ENCODE measurements at regions not wholly inside any gene's neighbourhood (a gene's known extent, or its start where the extent isn't known, plus 50 kb on each side); places are given as distances from the start of the nearest gene placed in this dataset.

DNA sequence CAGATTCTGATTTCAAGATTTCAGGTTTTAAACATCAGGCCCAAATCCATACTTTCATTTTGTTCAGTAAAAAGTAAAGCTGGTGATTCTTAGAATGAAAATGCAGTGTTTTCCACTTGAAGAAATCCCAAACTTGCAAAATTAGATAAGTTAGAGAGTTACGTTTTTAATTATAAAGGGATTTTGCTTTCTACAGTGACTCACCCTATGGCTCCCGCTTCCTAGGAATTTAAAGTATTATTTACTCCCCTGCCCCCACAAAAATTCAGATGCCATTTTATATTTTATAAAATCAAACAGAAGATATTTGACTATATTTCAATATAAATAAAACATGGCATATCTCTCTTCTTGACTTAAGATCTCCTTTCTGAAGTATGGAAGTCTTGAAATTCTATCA, 402.9 kb downstream of the ZSWIM6 start (continued):
- TF ChIP-seq ZNF8 (CRISPR knock-in tag; IDR thresholded peaks at IDR 0.05) (no peak), PATZ1 (CRISPR knock-in tag; IDR thresholded peaks at IDR 0.05; ENCODE audit: borderline replicate concordance) (no peak), GLIS3 (CRISPR knock-in tag; IDR thresholded peaks at IDR 0.05) (no peak), ZNF565 (CRISPR knock-in tag; conservative IDR thresholded peaks at IDR 0.05; ENCODE audit: low read depth) (no peak), CSDC2 (CRISPR knock-in tag; IDR thresholded peaks at IDR 0.05) (no peak)
- TF ChIP-seq, protein P1, sequence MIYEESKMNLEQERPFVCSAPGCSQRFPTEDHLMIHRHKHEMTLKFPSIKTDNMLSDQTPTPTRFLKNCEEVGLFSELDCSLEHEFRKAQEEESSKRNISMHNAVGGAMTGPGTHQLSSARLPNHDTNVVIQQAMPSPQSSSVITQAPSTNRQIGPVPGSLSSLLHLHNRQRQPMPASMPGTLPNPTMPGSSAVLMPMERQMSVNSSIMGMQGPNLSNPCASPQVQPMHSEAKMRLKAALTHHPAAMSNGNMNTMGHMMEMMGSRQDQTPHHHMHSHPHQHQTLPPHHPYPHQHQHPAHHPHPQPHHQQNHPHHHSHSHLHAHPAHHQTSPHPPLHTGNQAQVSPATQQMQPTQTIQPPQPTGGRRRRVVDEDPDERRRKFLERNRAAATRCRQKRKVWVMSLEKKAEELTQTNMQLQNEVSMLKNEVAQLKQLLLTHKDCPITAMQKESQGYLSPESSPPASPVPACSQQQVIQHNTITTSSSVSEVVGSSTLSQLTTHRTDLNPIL (CRISPR knock-in tag; IDR thresholded peaks at IDR 0.05; ENCODE audit: low read depth) = no peak
- TF ChIP-seq, protein P2, sequence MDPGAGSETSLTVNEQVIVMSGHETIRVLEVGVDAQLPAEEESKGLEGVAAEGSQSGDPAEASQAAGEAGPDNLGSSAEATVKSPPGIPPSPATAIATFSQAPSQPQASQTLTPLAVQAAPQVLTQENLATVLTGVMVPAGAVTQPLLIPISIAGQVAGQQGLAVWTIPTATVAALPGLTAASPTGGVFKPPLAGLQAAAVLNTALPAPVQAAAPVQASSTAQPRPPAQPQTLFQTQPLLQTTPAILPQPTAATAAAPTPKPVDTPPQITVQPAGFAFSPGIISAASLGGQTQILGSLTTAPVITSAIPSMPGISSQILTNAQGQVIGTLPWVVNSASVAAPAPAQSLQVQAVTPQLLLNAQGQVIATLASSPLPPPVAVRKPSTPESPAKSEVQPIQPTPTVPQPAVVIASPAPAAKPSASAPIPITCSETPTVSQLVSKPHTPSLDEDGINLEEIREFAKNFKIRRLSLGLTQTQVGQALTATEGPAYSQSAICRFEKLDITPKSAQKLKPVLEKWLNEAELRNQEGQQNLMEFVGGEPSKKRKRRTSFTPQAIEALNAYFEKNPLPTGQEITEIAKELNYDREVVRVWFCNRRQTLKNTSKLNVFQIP (CRISPR knock-in tag; IDR thresholded peaks at IDR 0.05; ENCODE audit: borderline replicate concordance, low read depth) = no peak

- no peak for ATAC-seq
- TF ChIP-seq ARNTL (CRISPR knock-in tag; IDR thresholded peaks at IDR 0.05; ENCODE audit: borderline replicate concordance, low read depth) (no peak), PPARA (CRISPR knock-in tag; IDR thresholded peaks at IDR 0.05; ENCODE audit: borderline replicate concordance) (no peak), ZFP30 (CRISPR knock-in tag; IDR thresholded peaks at IDR 0.05) (no peak), PATZ1 (CRISPR knock-in tag; IDR thresholded peaks at IDR 0.05; ENCODE audit: borderline replicate concordance) (no peak), ZNF565 (CRISPR knock-in tag; conservative IDR thresholded peaks at IDR 0.05; ENCODE audit: low read depth) (no peak), ESRRG (CRISPR knock-in tag; IDR thresholded peaks at IDR 0.05) (no peak), ISL1 (CRISPR knock-in tag; IDR thresholded peaks at IDR 0.05) (no peak), RARB (CRISPR knock-in tag; IDR thresholded peaks at IDR 0.05) (no peak), ZNF8 (CRISPR knock-in tag; IDR thresholded peaks at IDR 0.05) (no peak), SNAI2 (CRISPR knock-in tag; IDR thresholded peaks at IDR 0.05) (no peak), TCF4 (CRISPR knock-in tag; IDR thresholded peaks at IDR 0.05; ENCODE audit: borderline replicate concordance) (no peak), ZC3H10 (CRISPR knock-in tag; IDR thresholded peaks at IDR 0.05) (no peak)
- TF ChIP-seq, protein P1 (CRISPR knock-in tag; IDR thresholded peaks at IDR 0.05; ENCODE audit: low read depth) = no peak
Measured at GRCh38 chr5:61735531-61735930, 403.5 kb downstream of the ZSWIM6 start.

- TF ChIP-seq GLIS3 (CRISPR knock-in tag; IDR thresholded peaks at IDR 0.05) = no peak
- TF ChIP-seq TSHZ2 (CRISPR knock-in tag; IDR thresholded peaks at IDR 0.05) = no peak
- TF ChIP-seq ZFP3 (CRISPR knock-in tag; IDR thresholded peaks at IDR 0.05) = no peak
- no peak for TF ChIP-seq ISL1 (CRISPR knock-in tag; IDR thresholded peaks at IDR 0.05)
- no peak for ATAC-seq
Measured at GRCh38 chr5:61735995-61736394, 403.9 kb downstream of the ZSWIM6 start.
